HG03575 (cell line): ENCODE measurements at regions not wholly inside any gene's neighbourhood (a gene's known extent, or its start where the extent isn't known, plus 50 kb on each side); places are given as distances from the start of the nearest gene placed in this dataset.
"Not testable (repeated sequence)": the region's sequence is repeated elsewhere in the genome, so short reads cannot be mapped to it uniquely, and the experiment has no call there.

Experiments used
- ATAC-seq: cut with Tn5 transposase; IDR thresholded peaks from one replicate; pipeline ENCODE4 v1.9.1; 2021; ENCODE audit not compliant: unreplicated experiment, insufficient number of reproducible peaks, low FRiP score; ENCODE audit errors: extremely low read depth

- ATAC-seq: no peak
Measured at GRCh38 chr13:50643060-50643459, 200.4 kb downstream of the DLEU7 start.

- ATAC-seq: no peak
Measured at GRCh38 chr13:50644081-50644871, 199.2 kb downstream of the DLEU7 start.

GRCh38 chr13:50645092-50645491 lies 198.4 kb downstream of the DLEU7 start:
- ATAC-seq: no peak

- no peak for ATAC-seq
Measured at GRCh38 chr13:50646070-50646469, 197.4 kb downstream of the DLEU7 start.

- ATAC-seq: no peak
Measured at GRCh38 chr13:50649211-50649610, 194.3 kb downstream of the DLEU7 start.

GRCh38 chr13:50650592-50651504 lies 192.6 kb downstream of the DLEU7 start:
- ATAC-seq: no peak

- ATAC-seq: no peak
Measured at GRCh38 chr13:50651922-50652321, 191.6 kb downstream of the DLEU7 start.

GRCh38 chr13:50654331-50654730 lies 189.2 kb downstream of the DLEU7 start:
- ATAC-seq: no peak

GRCh38 chr13:50661881-50662280 lies 181.6 kb downstream of the DLEU7 start:
- not testable (repeated sequence) for ATAC-seq

GRCh38 chr13:50664951-50665350 lies 178.5 kb downstream of the DLEU7 start:
- ATAC-seq: no peak

- ATAC-seq: no peak
Measured at GRCh38 chr13:50668049-50668448, 175.4 kb downstream of the DLEU7 start.

GRCh38 chr13:50668691-50669271 lies 174.7 kb downstream of the DLEU7 start:
- ATAC-seq: no peak

- no peak for ATAC-seq
Measured at GRCh38 chr13:50670272-50670671, 173.2 kb downstream of the DLEU7 start.

GRCh38 chr13:50670847-50671496 lies 172.5 kb downstream of the DLEU7 start:
- no peak for ATAC-seq

GRCh38 chr13:50671497-50671850 lies 172.0 kb downstream of the DLEU7 start:
- ATAC-seq: no peak

GRCh38 chr13:50672025-50672424 lies 171.5 kb downstream of the DLEU7 start:
- ATAC-seq: no peak

GRCh38 chr13:50675651-50676050 lies 167.8 kb downstream of the DLEU7 start:
- no peak for ATAC-seq

GRCh38 chr13:50676602-50677001 lies 166.9 kb downstream of the DLEU7 start:
- ATAC-seq: no peak

- no peak for ATAC-seq
Measured at GRCh38 chr13:50677258-50677657, 166.2 kb downstream of the DLEU7 start.
